ENCODE measurements at regions not wholly inside any gene's neighbourhood (a gene's known extent, or its start where the extent isn't known, plus 50 kb on each side); places are given as distances from the start of the nearest gene placed in this dataset.
"Not testable (repeated sequence)": the region's sequence is repeated elsewhere in the genome, so short reads cannot be mapped to it uniquely, and the experiment has no call there.

DNA sequence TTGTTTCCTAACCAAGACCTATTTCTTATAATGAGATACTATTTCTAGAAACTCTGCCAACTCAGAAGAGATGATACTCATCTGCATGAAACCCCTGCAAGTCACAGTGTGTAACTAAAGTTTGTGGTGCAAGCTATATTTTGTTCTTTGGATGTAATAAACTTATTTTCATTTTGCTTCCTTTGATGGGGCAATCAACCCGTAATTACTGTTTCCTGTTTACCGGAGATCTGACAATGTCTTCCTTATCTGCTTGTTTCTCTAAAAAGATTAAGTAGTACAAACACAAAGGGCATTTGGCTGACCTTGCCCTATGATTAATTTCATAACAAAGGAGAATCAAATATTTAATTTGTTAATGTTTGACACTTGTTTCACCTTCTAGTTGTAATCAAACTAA, 846.6 kb upstream of the ANO3 start:
- no peak overlapping the region for H3K4me3 ChIP-seq (ENCODE audit: low read depth, low read length)
- TF ChIP-seq, protein P1, sequence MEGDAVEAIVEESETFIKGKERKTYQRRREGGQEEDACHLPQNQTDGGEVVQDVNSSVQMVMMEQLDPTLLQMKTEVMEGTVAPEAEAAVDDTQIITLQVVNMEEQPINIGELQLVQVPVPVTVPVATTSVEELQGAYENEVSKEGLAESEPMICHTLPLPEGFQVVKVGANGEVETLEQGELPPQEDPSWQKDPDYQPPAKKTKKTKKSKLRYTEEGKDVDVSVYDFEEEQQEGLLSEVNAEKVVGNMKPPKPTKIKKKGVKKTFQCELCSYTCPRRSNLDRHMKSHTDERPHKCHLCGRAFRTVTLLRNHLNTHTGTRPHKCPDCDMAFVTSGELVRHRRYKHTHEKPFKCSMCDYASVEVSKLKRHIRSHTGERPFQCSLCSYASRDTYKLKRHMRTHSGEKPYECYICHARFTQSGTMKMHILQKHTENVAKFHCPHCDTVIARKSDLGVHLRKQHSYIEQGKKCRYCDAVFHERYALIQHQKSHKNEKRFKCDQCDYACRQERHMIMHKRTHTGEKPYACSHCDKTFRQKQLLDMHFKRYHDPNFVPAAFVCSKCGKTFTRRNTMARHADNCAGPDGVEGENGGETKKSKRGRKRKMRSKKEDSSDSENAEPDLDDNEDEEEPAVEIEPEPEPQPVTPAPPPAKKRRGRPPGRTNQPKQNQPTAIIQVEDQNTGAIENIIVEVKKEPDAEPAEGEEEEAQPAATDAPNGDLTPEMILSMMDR (IDR thresholded peaks at IDR 0.05; ENCODE audit: borderline replicate concordance, insufficient read depth, low read depth, low read length) = no peak

DNA sequence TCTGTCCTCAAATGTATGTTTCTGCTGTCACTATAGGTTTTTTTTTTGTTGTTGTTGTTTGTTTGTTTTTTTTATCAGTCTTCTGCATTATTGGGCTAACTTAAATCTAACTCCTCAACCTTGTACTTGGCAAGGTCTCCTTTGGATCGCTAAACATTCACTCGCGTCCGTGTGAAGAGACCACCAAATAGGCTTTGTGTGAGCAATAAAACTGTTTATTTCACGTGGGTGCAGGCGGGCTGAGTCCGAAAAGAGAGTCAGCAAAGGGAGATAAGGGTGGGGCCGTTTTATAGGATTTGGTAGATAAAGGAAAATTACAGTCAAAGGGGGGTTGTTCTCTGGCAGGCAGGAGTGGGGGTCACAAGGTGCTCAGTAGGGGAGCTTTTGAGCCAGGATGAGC, 845.6 kb upstream of the ANO3 start:
- not testable (repeated sequence) for H3K4me3 ChIP-seq (ENCODE audit: low read depth, low read length)

DNA sequence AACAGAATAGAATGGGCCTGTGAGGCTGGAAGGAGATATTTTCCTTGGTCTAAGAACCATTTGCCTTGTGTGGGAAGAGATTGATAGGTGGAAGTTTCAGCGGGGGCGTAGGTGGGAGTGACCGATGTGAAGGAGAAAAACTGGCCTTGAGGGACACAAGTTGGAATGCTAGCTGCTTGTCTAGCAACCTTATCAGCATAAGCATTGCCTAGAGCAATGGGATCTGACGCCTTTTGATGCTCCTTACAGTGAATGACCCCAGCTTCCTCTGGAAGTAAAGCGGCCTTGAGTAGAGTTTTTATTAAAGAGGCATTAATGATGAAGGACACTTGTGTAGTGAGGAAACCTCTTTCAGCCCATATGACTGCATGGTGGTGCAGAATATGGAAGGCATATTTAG, 843.8 kb upstream of the ANO3 start:
- not testable (repeated sequence) for H3K4me3 ChIP-seq (ENCODE audit: low read depth, low read length)

GRCh38 chr11:25501426-25501825, 830.5 kb upstream of the ANO3 start:
- not testable (repeated sequence) for H3K4me3 ChIP-seq (ENCODE audit: low read depth, low read length)

DNA sequence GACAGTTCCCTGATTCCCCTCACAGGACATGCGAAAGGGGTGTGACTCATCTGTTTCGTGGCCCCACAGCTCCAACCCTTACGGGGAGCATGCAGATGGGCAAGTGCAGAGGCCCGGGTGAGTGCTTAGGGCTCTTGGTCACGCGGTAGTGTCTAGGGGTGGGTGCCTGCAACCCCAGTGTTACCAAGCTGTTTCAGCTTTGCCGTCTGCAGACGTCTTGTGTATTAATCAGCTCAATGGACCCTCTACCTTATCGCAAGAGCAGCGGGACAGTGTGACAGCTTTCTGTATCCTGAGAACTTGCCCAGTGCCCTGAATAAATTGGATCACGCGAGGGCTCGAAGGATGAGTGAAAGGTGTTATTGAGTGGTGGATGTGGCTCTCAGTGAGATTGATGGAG, 816.4 kb upstream of the ANO3 start:
- H3K4me3 ChIP-seq (ENCODE audit: low read depth, low read length) = no peak overlapping the region
- TF ChIP-seq, protein P1 (IDR thresholded peaks at IDR 0.05; ENCODE audit: borderline replicate concordance, insufficient read depth, low read depth, low read length) = no peak

DNA sequence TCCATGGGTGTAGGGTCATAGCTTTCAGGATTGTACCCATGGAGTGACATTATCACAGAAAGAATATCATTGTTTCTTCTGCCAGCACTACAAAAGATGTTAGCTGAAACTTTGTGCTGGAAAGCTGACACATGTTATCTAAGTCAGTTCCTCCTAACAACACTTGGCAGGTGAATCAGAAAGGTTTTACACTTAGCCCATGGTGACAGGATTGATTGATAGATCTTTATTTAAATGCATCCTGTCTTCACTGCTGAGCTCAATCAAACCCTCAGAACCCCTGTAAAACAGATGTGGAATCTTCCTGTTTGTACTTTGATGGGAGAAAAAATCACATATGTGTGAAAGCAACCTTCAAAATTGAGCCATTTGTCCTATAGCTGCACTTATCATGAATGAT, 811.5 kb upstream of the ANO3 start:
- no peak overlapping the region for H3K4me3 ChIP-seq (ENCODE audit: low read depth, low read length)
- TF ChIP-seq, protein P1 (IDR thresholded peaks at IDR 0.05; ENCODE audit: borderline replicate concordance, insufficient read depth, low read depth, low read length) = no peak

- no peak overlapping the region for H3K4me3 ChIP-seq (ENCODE audit: low read depth, low read length)
- TF ChIP-seq, protein P1 (IDR thresholded peaks at IDR 0.05; ENCODE audit: borderline replicate concordance, insufficient read depth, low read depth, low read length) = no peak
Observed at GRCh38 chr11:25527841-25528240, 804.1 kb upstream of the ANO3 start.

GRCh38 chr11:25529572-25529971, 802.4 kb upstream of the ANO3 start:
- no peak overlapping the region for H3K4me3 ChIP-seq (ENCODE audit: low read depth, low read length)
- TF ChIP-seq, protein P1 (IDR thresholded peaks at IDR 0.05; ENCODE audit: borderline replicate concordance, insufficient read depth, low read depth, low read length) = no peak

- TF ChIP-seq, protein P1 (IDR thresholded peaks at IDR 0.05; ENCODE audit: borderline replicate concordance, insufficient read depth, low read depth, low read length) = no peak
- H3K4me3 ChIP-seq (ENCODE audit: low read depth, low read length) = no peak overlapping the region
Observed at GRCh38 chr11:25535467-25536272, 796.3 kb upstream of the ANO3 start.
